ENCODE measurements at regions not wholly inside any gene's neighbourhood (a gene's known extent, or its start where the extent isn't known, plus 50 kb on each side); places are given as distances from the start of the nearest gene placed in this dataset.

- TF ChIP-seq, protein P1, sequence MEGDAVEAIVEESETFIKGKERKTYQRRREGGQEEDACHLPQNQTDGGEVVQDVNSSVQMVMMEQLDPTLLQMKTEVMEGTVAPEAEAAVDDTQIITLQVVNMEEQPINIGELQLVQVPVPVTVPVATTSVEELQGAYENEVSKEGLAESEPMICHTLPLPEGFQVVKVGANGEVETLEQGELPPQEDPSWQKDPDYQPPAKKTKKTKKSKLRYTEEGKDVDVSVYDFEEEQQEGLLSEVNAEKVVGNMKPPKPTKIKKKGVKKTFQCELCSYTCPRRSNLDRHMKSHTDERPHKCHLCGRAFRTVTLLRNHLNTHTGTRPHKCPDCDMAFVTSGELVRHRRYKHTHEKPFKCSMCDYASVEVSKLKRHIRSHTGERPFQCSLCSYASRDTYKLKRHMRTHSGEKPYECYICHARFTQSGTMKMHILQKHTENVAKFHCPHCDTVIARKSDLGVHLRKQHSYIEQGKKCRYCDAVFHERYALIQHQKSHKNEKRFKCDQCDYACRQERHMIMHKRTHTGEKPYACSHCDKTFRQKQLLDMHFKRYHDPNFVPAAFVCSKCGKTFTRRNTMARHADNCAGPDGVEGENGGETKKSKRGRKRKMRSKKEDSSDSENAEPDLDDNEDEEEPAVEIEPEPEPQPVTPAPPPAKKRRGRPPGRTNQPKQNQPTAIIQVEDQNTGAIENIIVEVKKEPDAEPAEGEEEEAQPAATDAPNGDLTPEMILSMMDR (conservative IDR thresholded peaks at IDR 0.05), result no peak
- no peak for TF ChIP-seq ZFX (IDR thresholded peaks at IDR 0.05)
- H3K27ac ChIP-seq, result no peak overlapping the region
Observed at GRCh38 chr4:100569196-100569595, 51.4 kb upstream of the EMCN start.
